ENCODE measurements at regions not wholly inside any gene's neighbourhood (a gene's known extent, or its start where the extent isn't known, plus 50 kb on each side); places are given as distances from the start of the nearest gene placed in this dataset.
A peak's percentile ranks its signal among the peaks of the same experiment; 100 is the strongest.

- no peak for DNase-seq
These were observed 336.8 kb downstream of the WDR11 start for GRCh38 chr10:121188005-121188404.

GRCh38 chr10:121189066-121189465 lies 337.9 kb downstream of the WDR11 start:
- DNase-seq = no peak

- no peak for DNase-seq
These were observed 343.7 kb downstream of the WDR11 start for GRCh38 chr10:121194696-121195523.

- DNase-seq = no peak
These were observed 344.4 kb downstream of the WDR11 start for GRCh38 chr10:121195524-121195910.

GRCh38 chr10:121199081-121199480 lies 347.9 kb downstream of the WDR11 start:
- DNase-seq = no peak

- no peak for DNase-seq
These were observed 354.5 kb downstream of the WDR11 start for GRCh38 chr10:121205625-121206024.

GRCh38 chr10:121211446-121211845 lies 360.3 kb downstream of the WDR11 start:
- DNase-seq = no peak

GRCh38 chr10:121213437-121213836 lies 362.3 kb downstream of the WDR11 start:
- DNase-seq = no peak

- no peak for DNase-seq
These were observed 365.1 kb downstream of the WDR11 start for GRCh38 chr10:121216295-121216694.

GRCh38 chr10:121216721-121217181 lies 365.6 kb downstream of the WDR11 start:
- no peak for DNase-seq

- peak; percentile 38 for DNase-seq
These were observed 366.2 kb downstream of the WDR11 start for GRCh38 chr10:121217331-121217730.

GRCh38 chr10:121221072-121221471 lies 369.9 kb downstream of the WDR11 start:
- DNase-seq = no peak

GRCh38 chr10:121221991-121222390 lies 370.8 kb downstream of the WDR11 start:
- no peak for DNase-seq

GRCh38 chr10:121222842-121223241 lies 371.7 kb downstream of the WDR11 start:
- no peak for DNase-seq

GRCh38 chr10:121231079-121231478 lies 367.2 kb downstream of the FGFR2 start:
- no peak for DNase-seq

GRCh38 chr10:121232494-121232893 lies 365.8 kb downstream of the FGFR2 start:
- DNase-seq = no peak

- DNase-seq = no peak
These were observed 362.6 kb downstream of the FGFR2 start for GRCh38 chr10:121235692-121236091.

- no peak for DNase-seq
These were observed 361.6 kb downstream of the FGFR2 start for GRCh38 chr10:121236621-121237020.

GRCh38 chr10:121237718-121238117 lies 360.5 kb downstream of the FGFR2 start:
- DNase-seq = no peak

- DNase-seq = no peak
These were observed 358.2 kb downstream of the FGFR2 start for GRCh38 chr10:121240011-121240410.

- no peak for DNase-seq
These were observed 357.7 kb downstream of the FGFR2 start for GRCh38 chr10:121240556-121240955.

GRCh38 chr10:121241337-121241736 lies 356.9 kb downstream of the FGFR2 start:
- DNase-seq = no peak

- no peak for DNase-seq
These were observed 355.3 kb downstream of the FGFR2 start for GRCh38 chr10:121242741-121243608.
